ENCODE measurements at regions not wholly inside any gene's neighbourhood (a gene's known extent, or its start where the extent isn't known, plus 50 kb on each side); places are given as distances from the start of the nearest gene placed in this dataset.

- TF ChIP-seq CTCF (IDR thresholded peaks at IDR 0.05), result no peak
- TF ChIP-seq POLR2A (IDR thresholded peaks at IDR 0.05), result no peak
- TF ChIP-seq POLR2AphosphoS5 (IDR thresholded peaks at IDR 0.05), result no peak
- TF ChIP-seq EP300 (IDR thresholded peaks at IDR 0.05; ENCODE audit: low read depth), result no peak
Measured at GRCh38 chr5:6193310-6193709, 185.0 kb downstream of the MED10 start.

Data from transverse colon (tissue), 4 donors.